SK-N-MC (cell line): ENCODE measurements at regions not wholly inside any gene's neighbourhood (a gene's known extent, or its start where the extent isn't known, plus 50 kb on each side); places are given as distances from the start of the nearest gene placed in this dataset.

Source experiments
- EZH2 ChIP-seq: fragments of 200-600 bp; sonication (generic); IDR thresholded peaks from one replicate; pipeline ENCODE4 v1.6.1; 2017; ENCODE audit warnings: antibody characterized with exemption
- POLR2AphosphoS5 ChIP-seq: IDR thresholded peaks from 2 replicates; pipeline ENCODE4 v1.6.1; 2012; ENCODE audit warnings: mild to moderate bottlenecking, low read depth, low read length, borderline replicate concordance

DNA sequence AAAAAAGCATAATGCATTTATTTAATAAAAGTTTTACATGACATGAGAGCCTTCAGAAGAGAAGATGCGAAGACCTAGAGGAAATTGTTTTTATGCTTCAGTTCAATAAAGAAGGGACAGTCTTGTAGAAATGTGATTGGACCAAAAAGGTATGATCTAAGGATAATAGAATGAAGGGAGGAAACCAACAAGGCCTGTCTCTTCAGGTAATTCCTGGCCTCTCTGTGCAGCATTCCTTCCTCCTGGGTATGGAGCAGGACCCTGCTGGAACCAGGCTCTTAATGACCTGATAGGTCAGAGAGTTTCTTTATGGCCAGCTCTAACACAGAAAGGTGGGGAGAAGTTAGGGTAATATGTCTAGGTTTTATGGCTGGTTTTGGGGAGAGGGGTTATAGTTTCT is 162.8 kb upstream of the HEY2 start:
- TF ChIP-seq POLR2AphosphoS5 (no peak), EZH2 (no peak)
